Activated naive CD8-positive, alpha-beta T cell (primary cell): ENCODE measurements at regions not wholly inside any gene's neighbourhood (a gene's known extent, or its start where the extent isn't known, plus 50 kb on each side); places are given as distances from the start of the nearest gene placed in this dataset.

ENCODE experiments used
- H3K27ac Mint-ChIP-seq: one replicate; pipeline ENCODE4 v1.8.0; 2021; ENCODE audit warnings: mixed read lengths
- H3K27me3 Mint-ChIP-seq: one replicate; pipeline ENCODE4 v1.8.0; 2021; ENCODE audit warnings: mixed read lengths
- H3K36me3 Mint-ChIP-seq: one replicate; pipeline ENCODE4 v1.8.0; 2021; ENCODE audit warnings: mixed read lengths
- H3K4me1 Mint-ChIP-seq: one replicate; pipeline ENCODE4 v1.8.0; 2021; ENCODE audit warnings: low read depth, mixed read lengths
- H3K4me3 Mint-ChIP-seq: one replicate; pipeline ENCODE4 v1.8.0; 2021; ENCODE audit warnings: mild to moderate bottlenecking, mixed read lengths
- H3K9me3 Mint-ChIP-seq: one replicate; pipeline ENCODE4 v1.8.0; 2021; ENCODE audit warnings: low read depth, mixed read lengths

- Mint-ChIP-seq H3K27me3 (no peaks in the 10 kb centered on the region), H3K36me3 (no peaks in the 10 kb centered on the region), H3K27ac (no peak overlapping the region), H3K4me1 (no peaks in the 10 kb centered on the region), H3K4me3 (no peak overlapping the region), H3K9me3 (no peaks in the 10 kb centered on the region)
These were observed 309.0 kb upstream of the PROK2 start for GRCh38 chr3:72093992-72094334.

- Mint-ChIP-seq H3K9me3 (no peaks in the 10 kb centered on the region), H3K36me3 (no peaks in the 10 kb centered on the region), H3K4me3 (no peak overlapping the region), H3K27me3 (no peaks in the 10 kb centered on the region), H3K4me1 (no peaks in the 10 kb centered on the region), H3K27ac (no peak overlapping the region)
These were observed 308.5 kb upstream of the PROK2 start for GRCh38 chr3:72093270-72093991.

GRCh38 chr3:72092778-72093177, 307.8 kb upstream of the PROK2 start:
- Mint-ChIP-seq H3K27me3 (no peaks in the 10 kb centered on the region), H3K4me3 (no peak overlapping the region), H3K9me3 (no peaks in the 10 kb centered on the region), H3K36me3 (no peaks in the 10 kb centered on the region), H3K4me1 (no peaks in the 10 kb centered on the region), H3K27ac (no peak overlapping the region)

- H3K4me1 Mint-ChIP-seq = peaks cover under 1% of the 10 kb centered on the region
- no peaks in the 10 kb centered on the region for H3K36me3 Mint-ChIP-seq
- H3K27ac Mint-ChIP-seq = no peak overlapping the region
- no peaks in the 10 kb centered on the region for H3K9me3 Mint-ChIP-seq
- no peak overlapping the region for H3K4me3 Mint-ChIP-seq
- no peaks in the 10 kb centered on the region for H3K27me3 Mint-ChIP-seq
These were observed 303.6 kb upstream of the PROK2 start for GRCh38 chr3:72088486-72089025.

- Mint-ChIP-seq H3K9me3 (no peaks in the 10 kb centered on the region), H3K36me3 (no peaks in the 10 kb centered on the region), H3K4me3 (no peak overlapping the region), H3K4me1 (peaks cover 8% of the 10 kb centered on the region), H3K27me3 (no peaks in the 10 kb centered on the region), H3K27ac (no peak overlapping the region)
These were observed 302.5 kb upstream of the PROK2 start for GRCh38 chr3:72087420-72087819.

GRCh38 chr3:72086743-72087087, 301.8 kb upstream of the PROK2 start:
- H3K9me3 Mint-ChIP-seq = no peaks in the 10 kb centered on the region
- H3K4me3 Mint-ChIP-seq = no peak overlapping the region
- H3K4me1 Mint-ChIP-seq = peaks cover 8% of the 10 kb centered on the region
- no peak overlapping the region for H3K27ac Mint-ChIP-seq
- no peaks in the 10 kb centered on the region for H3K36me3 Mint-ChIP-seq
- no peaks in the 10 kb centered on the region for H3K27me3 Mint-ChIP-seq

GRCh38 chr3:72086042-72086742, 301.2 kb upstream of the PROK2 start:
- Mint-ChIP-seq H3K27me3 (no peaks in the 10 kb centered on the region), H3K4me3 (no peak overlapping the region), H3K4me1 (peaks cover 8% of the 10 kb centered on the region), H3K36me3 (no peaks in the 10 kb centered on the region), H3K9me3 (no peaks in the 10 kb centered on the region), H3K27ac (no peak overlapping the region)

GRCh38 chr3:72085036-72085435, 300.1 kb upstream of the PROK2 start:
- no peak overlapping the region for H3K4me3 Mint-ChIP-seq
- no peaks in the 10 kb centered on the region for H3K36me3 Mint-ChIP-seq
- H3K4me1 Mint-ChIP-seq = peaks cover 8% of the 10 kb centered on the region
- H3K27ac Mint-ChIP-seq = no peak overlapping the region
- no peaks in the 10 kb centered on the region for H3K9me3 Mint-ChIP-seq
- H3K27me3 Mint-ChIP-seq = no peaks in the 10 kb centered on the region

- Mint-ChIP-seq H3K27me3 (no peaks in the 10 kb centered on the region), H3K4me1 (peaks cover 11% of the 10 kb centered on the region), H3K27ac (no peak overlapping the region), H3K36me3 (no peaks in the 10 kb centered on the region), H3K4me3 (no peak overlapping the region), H3K9me3 (no peaks in the 10 kb centered on the region)
These were observed 298.0 kb upstream of the PROK2 start for GRCh38 chr3:72082776-72083462.

GRCh38 chr3:72082186-72082715, 297.3 kb upstream of the PROK2 start:
- Mint-ChIP-seq H3K9me3 (no peaks in the 10 kb centered on the region), H3K4me1 (peaks cover 11% of the 10 kb centered on the region), H3K4me3 (no peak overlapping the region), H3K36me3 (no peaks in the 10 kb centered on the region), H3K27ac (no peak overlapping the region), H3K27me3 (no peaks in the 10 kb centered on the region)

GRCh38 chr3:72081471-72082185, 296.7 kb upstream of the PROK2 start:
- peaks cover 11% of the 10 kb centered on the region for H3K4me1 Mint-ChIP-seq
- no peaks in the 10 kb centered on the region for H3K27me3 Mint-ChIP-seq
- no peak overlapping the region for H3K4me3 Mint-ChIP-seq
- no peaks in the 10 kb centered on the region for H3K9me3 Mint-ChIP-seq
- no peaks in the 10 kb centered on the region for H3K36me3 Mint-ChIP-seq
- no peak overlapping the region for H3K27ac Mint-ChIP-seq

GRCh38 chr3:72080800-72081199, 295.9 kb upstream of the PROK2 start:
- Mint-ChIP-seq H3K27ac (no peak overlapping the region), H3K4me1 (peaks cover 11% of the 10 kb centered on the region), H3K27me3 (no peaks in the 10 kb centered on the region), H3K36me3 (no peaks in the 10 kb centered on the region), H3K4me3 (no peak overlapping the region), H3K9me3 (peaks cover under 1% of the 10 kb centered on the region)

- H3K27ac Mint-ChIP-seq = no peak overlapping the region
- H3K4me1 Mint-ChIP-seq = peaks cover 11% of the 10 kb centered on the region
- H3K27me3 Mint-ChIP-seq = no peaks in the 10 kb centered on the region
These were observed 295.1 kb upstream of the PROK2 start for GRCh38 chr3:72080095-72080494.

GRCh38 chr3:72079369-72079872, 294.5 kb upstream of the PROK2 start:
- H3K9me3 Mint-ChIP-seq = peaks cover 11% of the 10 kb centered on the region
- no peak overlapping the region for H3K27ac Mint-ChIP-seq
- H3K4me3 Mint-ChIP-seq = no peak overlapping the region
- no peaks in the 10 kb centered on the region for H3K27me3 Mint-ChIP-seq
- peaks cover 11% of the 10 kb centered on the region for H3K4me1 Mint-ChIP-seq
- H3K36me3 Mint-ChIP-seq = peaks cover 8% of the 10 kb centered on the region

More at GRCh38 chr3:72080095-72080494, 295.1 kb upstream of the PROK2 start:
- peaks cover 8% of the 10 kb centered on the region for H3K9me3 Mint-ChIP-seq
- H3K4me3 Mint-ChIP-seq = no peak overlapping the region
- H3K36me3 Mint-ChIP-seq = peaks cover 5% of the 10 kb centered on the region
